ENCODE measurements at regions not wholly inside any gene's neighbourhood (a gene's known extent, or its start where the extent isn't known, plus 50 kb on each side); places are given as distances from the start of the nearest gene placed in this dataset.

GRCh38 chr2:223283329-223283728 lies 231.3 kb downstream of the KCNE4 start:
- TF ChIP-seq CTCF (conservative IDR thresholded peaks at IDR 0.05; ENCODE audit: low read depth, low read length) (no peak), RFX5 (IDR thresholded peaks at IDR 0.05; ENCODE audit: low read depth, low read length) (no peak), SMC3 (IDR thresholded peaks at IDR 0.05; ENCODE audit: low read depth, low read length) (no peak), POLR2A (IDR thresholded peaks at IDR 0.05; ENCODE audit: low read depth, low read length) (no peak), USF2 (IDR thresholded peaks at IDR 0.05; ENCODE audit: low read depth, low read length) (no peak), MXI1 (IDR thresholded peaks at IDR 0.05; ENCODE audit: borderline replicate concordance, low read depth, low read length) (no peak), RCOR1 (IDR thresholded peaks at IDR 0.05; ENCODE audit: insufficient replicate concordance, low read length) (no peak), RAD21 (IDR thresholded peaks at IDR 0.05; ENCODE audit: low read length) (no peak), NFE2L2 (IDR thresholded peaks at IDR 0.05; ENCODE audit: low read depth, low read length) (no peak), MAZ (IDR thresholded peaks at IDR 0.05; ENCODE audit: borderline replicate concordance, low read depth, low read length) (no peak), CEBPB (IDR thresholded peaks at IDR 0.05; ENCODE audit: low read depth, low read length) (no peak), CHD1 (IDR thresholded peaks at IDR 0.05; ENCODE audit: low read depth, low read length) (no peak), FOS (IDR thresholded peaks at IDR 0.05; ENCODE audit: low read depth, low read length) (no peak)

Measured in IMR-90 (cell line).